ENCODE measurements at regions not wholly inside any gene's neighbourhood (a gene's known extent, or its start where the extent isn't known, plus 50 kb on each side); places are given as distances from the start of the nearest gene placed in this dataset.

- no peaks in the 10 kb centered on the region for H3K36me3 ChIP-seq (ENCODE audit: insufficient read depth)
- H3K27ac ChIP-seq (ENCODE audit: low read depth): no peak overlapping the region
- no peaks in the 10 kb centered on the region for H3K4me1 ChIP-seq (ENCODE audit: insufficient read depth)
- H3K4me3 ChIP-seq (ENCODE audit: low read depth, low read length): no peak overlapping the region
- WGBS: 76% methylated on average over 2 of the region's 2 CpGs
- no peak for DNase-seq (ENCODE audit: extremely low spot score)
Measured at GRCh38 chr2:147689220-147689909, 155.5 kb upstream of the ACVR2A start.

- no peaks in the 10 kb centered on the region for H3K4me1 ChIP-seq (ENCODE audit: insufficient read depth)
- no peaks in the 10 kb centered on the region for H3K36me3 ChIP-seq (ENCODE audit: insufficient read depth)
- no peak overlapping the region for H3K27ac ChIP-seq (ENCODE audit: low read depth)
- no peak for DNase-seq (ENCODE audit: extremely low spot score)
- WGBS: 50% methylated on average over 1 of the region's 1 CpG
- no peak overlapping the region for H3K4me3 ChIP-seq (ENCODE audit: low read depth, low read length)
Measured at GRCh38 chr2:147688242-147688641, 156.6 kb upstream of the ACVR2A start.

GRCh38 chr2:147686365-147686764 is 158.5 kb upstream of the ACVR2A start:
- DNase-seq (ENCODE audit: extremely low spot score): no peak
- Histone ChIP-seq H3K4me3 (ENCODE audit: low read depth, low read length) (no peak overlapping the region), H3K4me1 (ENCODE audit: insufficient read depth) (no peaks in the 10 kb centered on the region), H3K36me3 (ENCODE audit: insufficient read depth) (no peaks in the 10 kb centered on the region), H3K27ac (ENCODE audit: low read depth) (no peak overlapping the region)
- WGBS: 97% methylated on average over 21 of the region's 21 CpGs

- no peak overlapping the region for H3K27ac ChIP-seq (ENCODE audit: low read depth)
- no peaks in the 10 kb centered on the region for H3K4me1 ChIP-seq (ENCODE audit: insufficient read depth)
- H3K4me3 ChIP-seq (ENCODE audit: low read depth, low read length): no peak overlapping the region
- no peak for DNase-seq (ENCODE audit: extremely low spot score)
- 91% methylated on average over 4 of the region's 4 CpGs for WGBS
- no peaks in the 10 kb centered on the region for H3K36me3 ChIP-seq (ENCODE audit: insufficient read depth)
Measured at GRCh38 chr2:147684903-147685302, 159.9 kb upstream of the ACVR2A start.

GRCh38 chr2:147683380-147683779 is 161.4 kb upstream of the ACVR2A start:
- H3K36me3 ChIP-seq (ENCODE audit: insufficient read depth): no peaks in the 10 kb centered on the region
- H3K4me1 ChIP-seq (ENCODE audit: insufficient read depth): no peaks in the 10 kb centered on the region
- 95% methylated on average over 2 of the region's 2 CpGs for WGBS
- no peak for DNase-seq (ENCODE audit: extremely low spot score)
- no peak overlapping the region for H3K4me3 ChIP-seq (ENCODE audit: low read depth, low read length)
- H3K27ac ChIP-seq (ENCODE audit: low read depth): no peak overlapping the region

GRCh38 chr2:147681093-147681492 is 163.7 kb upstream of the ACVR2A start:
- DNase-seq (ENCODE audit: extremely low spot score): no peak
- Histone ChIP-seq H3K27ac (ENCODE audit: low read depth) (no peak overlapping the region), H3K4me3 (ENCODE audit: low read depth, low read length) (no peak overlapping the region), H3K36me3 (ENCODE audit: insufficient read depth) (no peaks in the 10 kb centered on the region), H3K4me1 (ENCODE audit: insufficient read depth) (no peaks in the 10 kb centered on the region)

- no peak overlapping the region for H3K4me3 ChIP-seq (ENCODE audit: low read depth, low read length)
- 63% methylated on average over 6 of the region's 6 CpGs for WGBS
Measured at GRCh38 chr2:147679955-147680531, 164.8 kb upstream of the ACVR2A start.

GRCh38 chr2:147679191-147679954 is 165.5 kb upstream of the ACVR2A start:
- DNase-seq (ENCODE audit: extremely low spot score): no peak
- Histone ChIP-seq H3K4me1 (ENCODE audit: insufficient read depth) (no peaks in the 10 kb centered on the region), H3K27ac (ENCODE audit: low read depth) (no peak overlapping the region), H3K36me3 (ENCODE audit: insufficient read depth) (no peaks in the 10 kb centered on the region), H3K4me3 (ENCODE audit: low read depth, low read length) (no peak overlapping the region)
- WGBS: 72% methylated on average over 3 of the region's 3 CpGs

More at GRCh38 chr2:147679955-147680531, 164.8 kb upstream of the ACVR2A start:
- Histone ChIP-seq H3K4me1 (ENCODE audit: insufficient read depth) (no peaks in the 10 kb centered on the region), H3K27ac (ENCODE audit: low read depth) (no peak overlapping the region), H3K36me3 (ENCODE audit: insufficient read depth) (no peaks in the 10 kb centered on the region)
- no peak for DNase-seq (ENCODE audit: extremely low spot score)

- Histone ChIP-seq H3K27ac (ENCODE audit: low read depth) (no peak overlapping the region), H3K4me1 (ENCODE audit: insufficient read depth) (no peaks in the 10 kb centered on the region), H3K36me3 (ENCODE audit: insufficient read depth) (no peaks in the 10 kb centered on the region), H3K4me3 (ENCODE audit: low read depth, low read length) (no peak overlapping the region)
- no peak for DNase-seq (ENCODE audit: extremely low spot score)
- WGBS: 86% methylated on average over 2 of the region's 2 CpGs
Measured at GRCh38 chr2:147665105-147665504, 179.7 kb upstream of the ACVR2A start.

- no peak overlapping the region for H3K4me3 ChIP-seq (ENCODE audit: low read depth, low read length)
- no peaks in the 10 kb centered on the region for H3K36me3 ChIP-seq (ENCODE audit: insufficient read depth)
- WGBS: 75% methylated on average over 2 of the region's 2 CpGs
- no peak overlapping the region for H3K27ac ChIP-seq (ENCODE audit: low read depth)
- no peak for DNase-seq (ENCODE audit: extremely low spot score)
- no peaks in the 10 kb centered on the region for H3K4me1 ChIP-seq (ENCODE audit: insufficient read depth)
Measured at GRCh38 chr2:147663962-147664361, 180.9 kb upstream of the ACVR2A start.

GRCh38 chr2:147663153-147663961 is 181.5 kb upstream of the ACVR2A start:
- H3K27ac ChIP-seq (ENCODE audit: low read depth): no peak overlapping the region
- WGBS: 85% methylated on average over 5 of the region's 5 CpGs
- no peaks in the 10 kb centered on the region for H3K4me1 ChIP-seq (ENCODE audit: insufficient read depth)
- DNase-seq (ENCODE audit: extremely low spot score): no peak
- H3K36me3 ChIP-seq (ENCODE audit: insufficient read depth): no peaks in the 10 kb centered on the region
- H3K4me3 ChIP-seq (ENCODE audit: low read depth, low read length): no peak overlapping the region

- WGBS: 95% methylated on average over 4 of the region's 4 CpGs
Measured at GRCh38 chr2:147662221-147662620, 182.6 kb upstream of the ACVR2A start.

GRCh38 chr2:147660680-147661079 is 184.1 kb upstream of the ACVR2A start:
- 93% methylated on average over 2 of the region's 2 CpGs for WGBS
- Histone ChIP-seq H3K27ac (ENCODE audit: low read depth) (no peak overlapping the region), H3K4me1 (ENCODE audit: insufficient read depth) (no peaks in the 10 kb centered on the region), H3K36me3 (ENCODE audit: insufficient read depth) (no peaks in the 10 kb centered on the region), H3K4me3 (ENCODE audit: low read depth, low read length) (no peak overlapping the region)
- no peak for DNase-seq (ENCODE audit: extremely low spot score)

More at GRCh38 chr2:147662221-147662620, 182.6 kb upstream of the ACVR2A start:
- DNase-seq (ENCODE audit: extremely low spot score): no peak
- Histone ChIP-seq H3K4me3 (ENCODE audit: low read depth, low read length) (no peak overlapping the region), H3K4me1 (ENCODE audit: insufficient read depth) (no peaks in the 10 kb centered on the region), H3K36me3 (ENCODE audit: insufficient read depth) (no peaks in the 10 kb centered on the region), H3K27ac (ENCODE audit: low read depth) (no peak overlapping the region)
